H1 (cell line): ENCODE measurements at regions not wholly inside any gene's neighbourhood (a gene's known extent, or its start where the extent isn't known, plus 50 kb on each side); places are given as distances from the start of the nearest gene placed in this dataset.

Experiments used
- CTCF ChIA-PET: fragments of 300-600 bp; sonication (Branson Sonifier 250); formaldehyde crosslinking; loops from one replicate; lab custom pipeline; 2021; ENCODE audit not compliant: partially characterized antibody; lab: Charles Lee
- POLR2A ChIA-PET: fragments of 300-600 bp; sonication (Branson Sonifier 250); formaldehyde crosslinking; loops from one replicate; lab custom pipeline; 2021; ENCODE audit warnings: inconsistent platforms; ENCODE audit not compliant: partially characterized antibody; lab: Charles Lee
- DNase-seq, 2 experiments: peaks; one replicate each; pipeline versions ENCODE4 v3.0.0 to v3.0.0-alpha.2; 2010 to 2022; ENCODE audit warnings: low spot score in 2 of 2, low read depth in 1 of 2, mixed read lengths in 1 of 2
- FAIRE-seq: peaks from 2 replicates; lab custom pipeline; 2011; peaks lifted over from hg19 to GRCh38; lab: Jason Lieb, UNC
- H2AFZ ChIP-seq: 2 replicates; pipeline ENCODE4 v1.8.1; 2012; ENCODE audit warnings: low read length, inconsistent platforms
- H2AK5ac ChIP-seq: 2 replicates; pipeline ENCODE4 v1.6.1; 2013; ENCODE audit warnings: low read depth, low read length
- H2BK120ac ChIP-seq: replicated peaks from 2 replicates; pipeline ENCODE3; 2013; ENCODE audit warnings: low read depth, low read length, inconsistent platforms
- H2BK12ac ChIP-seq: 2 replicates; pipeline ENCODE4 v1.6.1; 2013; ENCODE audit warnings: low read depth, low read length
- H2BK15ac ChIP-seq: 2 replicates; pipeline ENCODE4 v1.6.1; 2013; ENCODE audit warnings: low read length
- H2BK20ac ChIP-seq: 2 replicates; pipeline ENCODE4 v1.6.1; 2013; ENCODE audit warnings: low read length
- H2BK5ac ChIP-seq: 2 replicates; pipeline ENCODE4 v1.6.1; 2013; ENCODE audit warnings: low read depth, low read length
- H3K14ac ChIP-seq: 2 replicates; pipeline ENCODE4 v1.6.1; 2013; ENCODE audit warnings: inconsistent platforms; ENCODE audit not compliant: insufficient read length
- H3K18ac ChIP-seq: 2 replicates; pipeline ENCODE4 v1.6.1; 2013; ENCODE audit warnings: low read length; ENCODE audit errors: extremely low read depth
- H3K23ac ChIP-seq: 2 replicates; pipeline ENCODE4 v1.6.1; 2013; ENCODE audit warnings: inconsistent platforms; ENCODE audit not compliant: insufficient read length
- H3K23me2 ChIP-seq: 2 replicates; pipeline ENCODE4 v1.6.1; 2013; ENCODE audit warnings: low read depth, low read length
- H3K27ac ChIP-seq: 2 replicates; pipeline ENCODE4 v1.6.1; 2011; ENCODE audit warnings: low read depth, low read length, inconsistent platforms
- H3K27me3 ChIP-seq, 4 experiments: replicated peaks in 1 of 4; 1 replicate in 1 of 4; 2 replicates in 3 of 4; pipeline versions ENCODE4 v1.6.1 to v1.8.1; 2011 to 2013; ENCODE audit warnings: low read length in 3 of 4, mild to moderate bottlenecking in 3 of 4, inconsistent platforms in 2 of 4, mixed read lengths in 2 of 4, moderate library complexity in 1 of 4; ENCODE audit not compliant: control insufficient read depth in 3 of 4, insufficient read depth in 3 of 4; ENCODE audit errors: extremely low read depth in 1 of 4
- H3K36me3 ChIP-seq, 4 experiments: 2 replicates each; pipeline versions ENCODE4 v1.6.1 to v1.8.1; 2011 to 2013; ENCODE audit warnings: mild to moderate bottlenecking in 4 of 4, low read length in 3 of 4, moderate library complexity in 2 of 4, control low read depth in 1 of 4, inconsistent platforms in 1 of 4; ENCODE audit not compliant: insufficient read depth in 4 of 4, control insufficient read depth in 2 of 4
- H3K4ac ChIP-seq: replicated peaks from 2 replicates; pipeline ENCODE3; 2013; ENCODE audit warnings: low read length, low read depth, mixed read lengths, inconsistent platforms; ENCODE audit not compliant: insufficient read length
- H3K4me1 ChIP-seq, 4 experiments: replicated peaks in 1 of 4; 1 replicate in 1 of 4; 2 replicates in 3 of 4; pipeline versions ENCODE4 v1.6.1 to v1.8.1; 2011 to 2013; ENCODE audit warnings: low read length in 3 of 4, inconsistent platforms in 2 of 4, mixed read lengths in 1 of 4; ENCODE audit not compliant: insufficient read depth in 4 of 4, control insufficient read depth in 3 of 4
- H3K4me2 ChIP-seq, 2 experiments: 2 replicates each; pipeline versions ENCODE4 v1.6.1 to v1.8.1; 2011 to 2013; ENCODE audit warnings: low read depth in 2 of 2, low read length in 2 of 2, control low read depth in 1 of 2, inconsistent platforms in 1 of 2, mild to moderate bottlenecking in 1 of 2; ENCODE audit not compliant: insufficient read depth in 1 of 2
- H3K4me3 ChIP-seq, 4 experiments: fragments of 200-600, 300-600 bp in 1 of 4; sonication (generic), shearing (Covaris generic), sonication (Bioruptor Twin) in 1 of 4; 2 replicates each; pipeline versions ENCODE4 v1.5.1 to v1.8.1; 2011 to 2016; ENCODE audit warnings: low read length in 4 of 4, low read depth in 3 of 4, control low read depth in 2 of 4, inconsistent platforms in 2 of 4, mild to moderate bottlenecking in 2 of 4, mixed read lengths in 1 of 4, moderate library complexity in 1 of 4; ENCODE audit not compliant: insufficient read depth in 2 of 4; ENCODE audit errors: extremely low read depth in 1 of 4
- H3K56ac ChIP-seq: replicated peaks from 2 replicates; pipeline ENCODE3; 2013; ENCODE audit warnings: low read depth, mild to moderate bottlenecking, mixed read lengths, low read length, inconsistent platforms; ENCODE audit not compliant: insufficient read length
- H3K79me1 ChIP-seq: 2 replicates; pipeline ENCODE4 v1.6.1; 2013; ENCODE audit warnings: low read depth, low read length, control low read depth
- H3K79me2 ChIP-seq, 2 experiments: 2 replicates each; pipeline versions ENCODE4 v1.6.1 to v1.8.1; 2012 to 2013; ENCODE audit warnings: low read length in 2 of 2, mild to moderate bottlenecking in 2 of 2, inconsistent platforms in 1 of 2; ENCODE audit not compliant: insufficient read depth in 2 of 2, control insufficient read depth in 1 of 2
- H3K9ac ChIP-seq, 4 experiments: replicated peaks in 1 of 4; 1 replicate in 1 of 4; 2 replicates in 3 of 4; pipeline versions ENCODE4 v1.6.1 to v1.8.1; 2011 to 2013; ENCODE audit warnings: low read depth in 3 of 4, low read length in 3 of 4, control low read depth in 2 of 4, mild to moderate bottlenecking in 2 of 4, moderate library complexity in 2 of 4, inconsistent platforms in 1 of 4; ENCODE audit errors: extremely low read depth in 1 of 4
- H3K9me3 ChIP-seq, 2 experiments: 2 replicates each; pipeline versions ENCODE4 v1.6.1 to v1.8.1; 2012 to 2013; ENCODE audit warnings: mild to moderate bottlenecking in 2 of 2, moderate library complexity in 2 of 2, control low read depth in 1 of 2, inconsistent platforms in 1 of 2, low read depth in 1 of 2, low read length in 1 of 2, mixed read lengths in 1 of 2; ENCODE audit not compliant: insufficient read depth in 2 of 2
- H4K20me1 ChIP-seq, 2 experiments: replicated peaks in 1 of 2; 2 replicates each; pipeline versions ENCODE3 to v1.8.1; 2011 to 2013; ENCODE audit warnings: inconsistent platforms in 2 of 2, low read length in 2 of 2, mild to moderate bottlenecking in 1 of 2; ENCODE audit not compliant: insufficient read depth in 2 of 2, control insufficient read depth in 1 of 2
- H4K5ac ChIP-seq: 2 replicates; pipeline ENCODE4 v1.6.1; 2013; ENCODE audit warnings: low read length, low read depth, mixed read lengths, inconsistent platforms; ENCODE audit not compliant: insufficient read length
- H4K8ac ChIP-seq: 2 replicates; pipeline ENCODE4 v1.8.0; 2013; ENCODE audit warnings: mild to moderate bottlenecking, moderate library complexity, low read length, inconsistent platforms; ENCODE audit not compliant: insufficient read depth; ENCODE audit errors: extremely low read depth
- H4K91ac ChIP-seq: replicated peaks from 2 replicates; pipeline ENCODE3; 2013; ENCODE audit warnings: low read length, mixed read lengths, inconsistent platforms; ENCODE audit not compliant: insufficient read length
- GABPA ChIP-seq: IDR thresholded peaks from 2 replicates; pipeline ENCODE4 v1.6.1; 2011; ENCODE audit warnings: mild to moderate bottlenecking, low read length, moderate library complexity, borderline replicate concordance; ENCODE audit not compliant: insufficient read depth
- HDAC2 ChIP-seq, 2 experiments: fragments of 300-600 bp in 1 of 2; sonication (generic) in 1 of 2; IDR thresholded peaks; 2 replicates each; pipeline ENCODE4 v1.6.1; 2011 to 2012; ENCODE audit warnings: low read depth in 2 of 2, low read length in 2 of 2, mild to moderate bottlenecking in 2 of 2, moderate library complexity in 2 of 2, borderline replicate concordance in 1 of 2, inconsistent platforms in 1 of 2
- KDM5A ChIP-seq: fragments of 200-600 bp; IDR thresholded peaks from 2 replicates; pipeline ENCODE4 v1.7.1; 2012; ENCODE audit warnings: mild to moderate bottlenecking, low read length, inconsistent platforms, mixed read lengths
- NANOG ChIP-seq: IDR thresholded peaks from 2 replicates; pipeline ENCODE4 v1.6.1; 2011; ENCODE audit warnings: low read length, low read depth, mild to moderate bottlenecking, inconsistent platforms; ENCODE audit not compliant: insufficient read depth, poor library complexity, severe bottlenecking
- POU5F1 ChIP-seq: IDR thresholded peaks from 2 replicates; pipeline ENCODE4 v1.6.1; 2011; ENCODE audit warnings: low read depth, mild to moderate bottlenecking, low read length, moderate library complexity
- RAD21 ChIP-seq, 2 experiments: IDR thresholded peaks in 1 of 2; conservative IDR thresholded peaks in 1 of 2; 2 replicates each; pipeline ENCODE4 v1.6.1; 2011; ENCODE audit warnings: low read depth in 2 of 2, low read length in 2 of 2, improper control_type of control experiment in 1 of 2, inconsistent platforms in 1 of 2, mild to moderate bottlenecking in 1 of 2, moderate library complexity in 1 of 2
- RNF2 ChIP-seq: fragments of 200-900, 300-1000 bp; sonication (generic); IDR thresholded peaks from 2 replicates; pipeline ENCODE4 v1.7.1; 2016; ENCODE audit warnings: borderline replicate concordance, low read depth, mild to moderate bottlenecking, antibody characterized with exemption, low read length; ENCODE audit not compliant: poor library complexity, severe bottlenecking; ENCODE audit errors: missing control alignments
- SIRT6 ChIP-seq: IDR thresholded peaks from one replicate; pipeline ENCODE4 v1.7.1; 2012; ENCODE audit warnings: low read length, inconsistent platforms
- SP2 ChIP-seq: IDR thresholded peaks from 2 replicates; pipeline ENCODE4 v1.6.1; 2012; ENCODE audit warnings: mild to moderate bottlenecking, low read length, inconsistent platforms
- SUZ12 ChIP-seq: fragments of 200-600 bp; sonication (generic); IDR thresholded peaks from 2 replicates; pipeline ENCODE4 v1.6.1; 2012; ENCODE audit warnings: mild to moderate bottlenecking, inconsistent platforms, low read length, moderate library complexity, mixed read lengths
- WGBS, 2 experiments: shearing (Covaris generic) in 1 of 2; methylation state at CpG; one replicate each; pipeline versions ENCODE4 v1.1.6 to v1.1.7; 2013 to 2015; ENCODE audit warnings: low lambda C conversion rate in 2 of 2, mixed read lengths in 2 of 2, inconsistent platforms in 1 of 2, low coverage in 1 of 2, missing lambda C conversion rate in 1 of 2; ENCODE audit not compliant: insufficient replicate concordance in 2 of 2, insufficient coverage in 1 of 2, insufficient read length in 1 of 2; ENCODE audit errors: extremely low coverage in 1 of 2, missing lambda C conversion rate in 1 of 2; 5-methylcytosine and 5-hydroxymethylcytosine counted together
- TF ChIP-seq, protein P1 (sequence below): IDR thresholded peaks from 2 replicates; pipeline ENCODE4 v1.6.1; 2012; ENCODE audit warnings: inconsistent platforms

DNA sequence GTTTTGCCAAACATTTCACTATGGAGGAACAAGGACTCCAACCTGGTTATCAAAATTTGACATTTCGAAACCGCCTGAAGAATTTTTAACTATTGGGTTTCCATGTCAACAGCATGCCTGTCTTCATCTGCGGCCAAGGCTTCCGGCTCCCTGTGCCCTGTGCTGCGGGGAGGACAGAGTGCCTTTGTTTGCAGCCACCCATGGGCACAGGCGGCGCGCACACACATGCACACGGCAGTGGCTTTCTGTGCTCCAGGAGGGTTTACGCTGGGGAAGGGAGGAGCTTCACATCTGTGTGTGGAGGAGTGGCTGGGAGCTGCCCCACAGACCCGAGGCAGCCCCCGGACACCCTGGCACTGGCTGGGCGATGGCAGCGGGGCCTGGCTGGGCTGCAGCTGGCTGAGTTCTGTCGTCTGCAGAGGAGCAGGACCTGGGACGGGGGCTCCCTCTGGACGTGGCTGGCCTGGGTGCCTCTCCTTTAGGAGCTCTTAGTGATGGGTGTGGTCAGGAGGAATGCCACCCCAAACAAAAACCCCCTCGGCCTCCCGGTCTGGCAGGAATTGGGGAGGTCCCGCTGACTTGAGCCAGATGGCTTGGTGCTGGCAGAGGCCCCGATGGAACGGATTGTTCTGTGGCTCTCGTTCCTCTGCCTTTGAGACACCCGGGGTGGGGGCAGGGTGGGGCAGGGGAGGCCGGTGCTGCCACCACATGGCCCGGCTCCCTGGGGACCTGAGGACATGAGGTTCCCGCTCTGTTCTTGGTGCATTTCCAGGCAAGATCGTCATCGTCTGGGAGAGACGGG, 1290.9 kb downstream of the BRD1 start:
- no peak overlapping the region for H2AK5ac ChIP-seq
- H4K8ac ChIP-seq = no peak overlapping the region
- H3K4me3 ChIP-seq = no peak overlapping the region
- no peaks in the 10 kb centered on the region for H3K9me3 ChIP-seq
- no peak overlapping the region for H3K23ac ChIP-seq
- no peaks in the 10 kb centered on the region; a peak in 1 of 4 replicates for H3K79me2 ChIP-seq
- H4K5ac ChIP-seq = no peak overlapping the region
- no peak overlapping the region for H3K14ac ChIP-seq
- no peak overlapping the region for H3K18ac ChIP-seq
- no peak overlapping the region for H3K4me2 ChIP-seq
- no peaks in the 10 kb centered on the region for H3K27me3 ChIP-seq
- H3K27ac ChIP-seq = no peak overlapping the region
- H4K20me1 ChIP-seq = peaks cover 14 to 25% of the 10 kb centered on the region in 2 experiments
- 95% methylated on average over 21 of the region's 30 CpGs; no CpG with 5 or more reads in 1 of the 2 experiments for WGBS, 2 experiments
- H3K23me2 ChIP-seq = no peaks in the 10 kb centered on the region
- H2BK12ac ChIP-seq = no peak overlapping the region
- no peak overlapping the region for H3K9ac ChIP-seq
- H3K56ac ChIP-seq = no peak overlapping the region
- no peak overlapping the region for H2BK120ac ChIP-seq
- DNase-seq (no peak), FAIRE-seq (no peak)
- H3K4me1 ChIP-seq = peaks cover 0 to 2% (median 0%) of the 10 kb centered on the region in 4 experiments; a peak in 1 of 7 replicates
- no peak overlapping the region for H2BK15ac ChIP-seq
- peaks cover 0 to 3% (median 0%) of the 10 kb centered on the region in 4 experiments; a peak in 1 of 8 replicates for H3K36me3 ChIP-seq
- H3K4ac ChIP-seq = no peak overlapping the region
- H2AFZ ChIP-seq = no peak overlapping the region
- H3K79me1 ChIP-seq = peaks cover 7% of the 10 kb centered on the region
- H4K91ac ChIP-seq = no peak overlapping the region
- H2BK5ac ChIP-seq = no peak overlapping the region
- ChIA-PET CTCF (no interaction called here), POLR2A (no interaction called here)
- TF ChIP-seq RAD21 (IDR thresholded peaks at IDR 0.05 in 1 of 2, conservative IDR thresholded peaks at IDR 0.05 in 1 of 2; ENCODE audit: low read depth in 2 of 2, low read length in 2 of 2) (no peak), POU5F1 (no peak), SIRT6 (no peak), GABPA (no peak), SUZ12 (no peak), HDAC2 (IDR thresholded peaks at IDR 0.05; ENCODE audit: borderline replicate concordance in 1 of 2, low read depth in 2 of 2, low read length in 2 of 2) (no peak), NANOG (no peak), RNF2 (no peak), SP2 (no peak), KDM5A (no peak)
- TF ChIP-seq, protein P1, sequence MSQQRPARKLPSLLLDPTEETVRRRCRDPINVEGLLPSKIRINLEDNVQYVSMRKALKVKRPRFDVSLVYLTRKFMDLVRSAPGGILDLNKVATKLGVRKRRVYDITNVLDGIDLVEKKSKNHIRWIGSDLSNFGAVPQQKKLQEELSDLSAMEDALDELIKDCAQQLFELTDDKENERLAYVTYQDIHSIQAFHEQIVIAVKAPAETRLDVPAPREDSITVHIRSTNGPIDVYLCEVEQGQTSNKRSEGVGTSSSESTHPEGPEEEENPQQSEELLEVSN = no peak
- no peak overlapping the region for H2BK20ac ChIP-seq
